IMR-90 (cell line): ENCODE measurements at regions not wholly inside any gene's neighbourhood (a gene's known extent, or its start where the extent isn't known, plus 50 kb on each side); places are given as distances from the start of the nearest gene placed in this dataset.

ENCODE experiments used
- ATAC-seq: fragments of 200-7000 bp; cut with Tn5 transposase; 2 replicates; pipeline ENCODE4 v1.9.1; 2020; ENCODE audit warnings: low read depth, mild to moderate bottlenecking, moderate library complexity
- BruUV-seq: library from RNA; stranded (reverse); fragments of 400-500 nt; replicated peaks from 2 replicates; lab custom pipeline; 2021; lab: Mats Ljungman, UMichigan
- CTCF ChIA-PET: fragments of 300-600 bp; formaldehyde crosslinking; extraction: SDS; loops from one replicate; lab custom pipeline; 2021; ENCODE audit warnings: antibody characterized with exemption; lab: Yijun Ruan, JAX
- POLR2A ChIA-PET: fragments of 300-600 bp; sonication (Branson Sonifier 250); formaldehyde crosslinking; loops from one replicate; lab custom pipeline; 2022; ENCODE audit warnings: antibody characterized with exemption; ENCODE audit not compliant: unreplicated experiment; lab: Charles Lee
- DNase-seq: peaks from one replicate; pipeline ENCODE4 v3.0.0; 2013
- H2AFZ ChIP-seq: replicated peaks from 2 replicates; pipeline ENCODE3; 2013; ENCODE audit warnings: low read length, mild to moderate bottlenecking; ENCODE audit not compliant: poor library complexity
- H2AK5ac ChIP-seq: 2 replicates; pipeline ENCODE4 v1.6.1; 2013; ENCODE audit warnings: low read depth, low read length, inconsistent platforms
- H2AK9ac ChIP-seq: replicated peaks from 2 replicates; pipeline ENCODE3; 2013; ENCODE audit warnings: mild to moderate bottlenecking, low read depth, low read length, moderate library complexity; ENCODE audit not compliant: poor library complexity
- H2BK120ac ChIP-seq: 2 replicates; pipeline ENCODE4 v1.6.1; 2013; ENCODE audit warnings: low read depth, low read length, inconsistent platforms
- H2BK15ac ChIP-seq: 3 replicates; pipeline ENCODE4 v1.6.1; 2013; ENCODE audit warnings: low read depth, low read length, inconsistent platforms
- H2BK20ac ChIP-seq: 2 replicates; pipeline ENCODE4 v1.6.1; 2013; ENCODE audit warnings: low read depth, mild to moderate bottlenecking, inconsistent platforms, low read length, moderate library complexity
- H2BK5ac ChIP-seq: 2 replicates; pipeline ENCODE4 v1.6.1; 2013; ENCODE audit warnings: mild to moderate bottlenecking, low read depth, low read length, inconsistent platforms; ENCODE audit not compliant: poor library complexity, severe bottlenecking
- H3K14ac ChIP-seq: replicated peaks from 2 replicates; pipeline ENCODE4 v1.6.1; 2013; ENCODE audit warnings: low read depth, low read length, inconsistent platforms
- H3K18ac ChIP-seq: 2 replicates; pipeline ENCODE4 v1.6.1; 2013; ENCODE audit warnings: low read depth, low read length, control low read depth
- H3K23ac ChIP-seq: 2 replicates; pipeline ENCODE4 v1.6.1; 2013; ENCODE audit warnings: low read depth, low read length, inconsistent platforms
- H3K27ac ChIP-seq: 2 replicates; pipeline ENCODE4 v1.5.1; 2013; ENCODE audit warnings: mild to moderate bottlenecking, control low read depth, low read length; ENCODE audit not compliant: insufficient read depth
- H3K27me3 ChIP-seq: 2 replicates; pipeline ENCODE4 v1.6.1; 2013; ENCODE audit warnings: low read length; ENCODE audit not compliant: control insufficient read depth, insufficient read depth
- H3K36me3 ChIP-seq: 2 replicates; pipeline ENCODE4 v1.6.1; 2013; ENCODE audit warnings: low read length, mixed read lengths; ENCODE audit not compliant: control insufficient read depth, insufficient read depth
- H3K4ac ChIP-seq: 2 replicates; pipeline ENCODE4 v1.6.1; 2013; ENCODE audit warnings: low read depth, low read length, inconsistent platforms
- H3K4me1 ChIP-seq: 2 replicates; pipeline ENCODE4 v1.6.1; 2013; ENCODE audit warnings: low read length, mixed read lengths; ENCODE audit not compliant: control insufficient read depth, insufficient read depth
- H3K4me2 ChIP-seq: 2 replicates; pipeline ENCODE4 v1.6.1; 2013; ENCODE audit warnings: low read depth, mild to moderate bottlenecking, control low read depth, low read length, moderate library complexity
- H3K4me3 ChIP-seq: 2 replicates; pipeline ENCODE4 v1.5.1; 2013; ENCODE audit warnings: low read depth, mild to moderate bottlenecking, control low read depth, low read length, moderate library complexity; ENCODE audit not compliant: insufficient read depth
- H3K56ac ChIP-seq: 2 replicates; pipeline ENCODE4 v1.6.1; 2013; ENCODE audit warnings: low read length, inconsistent platforms; ENCODE audit not compliant: insufficient read depth; ENCODE audit errors: extremely low read depth
- H3K79me1 ChIP-seq, 2 experiments: 2 replicates each; pipeline ENCODE4 v1.6.1; 2013; ENCODE audit warnings: low read length in 2 of 2, inconsistent platforms in 1 of 2, low read depth in 1 of 2
- H3K9ac ChIP-seq: 2 replicates; pipeline ENCODE4 v1.6.1; 2013; ENCODE audit warnings: low read depth, low read length, control low read depth
- H3K9me1 ChIP-seq: 2 replicates; pipeline ENCODE4 v1.6.1; 2013; ENCODE audit warnings: low read length, inconsistent platforms; ENCODE audit not compliant: insufficient read depth
- H3K9me3 ChIP-seq: 2 replicates; pipeline ENCODE4 v1.6.1; 2013; ENCODE audit warnings: low read length; ENCODE audit not compliant: control insufficient read depth, insufficient read depth
- H4K20me1 ChIP-seq: 2 replicates; pipeline ENCODE4 v1.6.1; 2013; ENCODE audit warnings: low read length, inconsistent platforms; ENCODE audit not compliant: insufficient read depth
- H4K5ac ChIP-seq: 2 replicates; pipeline ENCODE4 v1.6.1; 2013; ENCODE audit warnings: mild to moderate bottlenecking, low read depth, low read length, control low read depth
- H4K8ac ChIP-seq, 2 experiments: 2 replicates each; pipeline ENCODE4 v1.6.1; 2013; ENCODE audit warnings: low read depth in 2 of 2, low read length in 2 of 2, control low read depth in 1 of 2, inconsistent platforms in 1 of 2
- H4K91ac ChIP-seq: 2 replicates; pipeline ENCODE4 v1.6.1; 2013; ENCODE audit warnings: low read depth, low read length, inconsistent platforms; ENCODE audit not compliant: insufficient read depth
- BHLHE40 ChIP-seq: fragments of 150-350 bp; IDR thresholded peaks from 2 replicates; pipeline ENCODE4 v1.6.1; 2016; ENCODE audit warnings: mild to moderate bottlenecking, low read depth, low read length
- CEBPB ChIP-seq: IDR thresholded peaks from 2 replicates; pipeline ENCODE4 v1.6.1; 2012; ENCODE audit warnings: low read depth, low read length, improper control_type of control experiment
- CHD1 ChIP-seq: IDR thresholded peaks from 2 replicates; pipeline ENCODE4 v1.6.1; 2012; ENCODE audit warnings: low read depth, low read length, improper control_type of control experiment
- CTCF ChIP-seq: conservative IDR thresholded peaks from 2 replicates; pipeline ENCODE4 v1.5.1; 2012; ENCODE audit warnings: mild to moderate bottlenecking, low read depth, low read length, improper control_type of control experiment
- ELK1 ChIP-seq: fragments of 150-350 bp; IDR thresholded peaks from 2 replicates; pipeline ENCODE4 v1.6.1; 2016; ENCODE audit warnings: low read depth, mild to moderate bottlenecking, low read length, moderate library complexity, borderline replicate concordance
- FOS ChIP-seq: fragments of 150-350 bp; IDR thresholded peaks from 2 replicates; pipeline ENCODE4 v1.6.1; 2016; ENCODE audit warnings: low read depth, low read length
- MAFK ChIP-seq: IDR thresholded peaks from 2 replicates; pipeline ENCODE4 v1.6.1; 2012; ENCODE audit warnings: low read depth, low read length, improper control_type of control experiment
- MAZ ChIP-seq: IDR thresholded peaks from 2 replicates; pipeline ENCODE4 v1.6.1; 2012; ENCODE audit warnings: low read depth, mild to moderate bottlenecking, low read length, improper control_type of control experiment, moderate library complexity, borderline replicate concordance
- MXI1 ChIP-seq: IDR thresholded peaks from 2 replicates; pipeline ENCODE4 v1.6.1; 2012; ENCODE audit warnings: low read depth, mild to moderate bottlenecking, low read length, moderate library complexity, borderline replicate concordance
- NFE2L2 ChIP-seq: fragments of 150-350 bp; IDR thresholded peaks from 2 replicates; pipeline ENCODE4 v1.6.1; 2016; ENCODE audit warnings: low read depth, mild to moderate bottlenecking, low read length
- POLR2A ChIP-seq: IDR thresholded peaks from 2 replicates; pipeline ENCODE4 v1.6.1; 2012; ENCODE audit warnings: mild to moderate bottlenecking, low read depth, low read length
- RAD21 ChIP-seq: IDR thresholded peaks from 2 replicates; pipeline ENCODE4 v1.6.1; 2012; ENCODE audit warnings: low read length, improper control_type of control experiment
- RCOR1 ChIP-seq: IDR thresholded peaks from 2 replicates; pipeline ENCODE4 v1.6.1; 2012; ENCODE audit warnings: mild to moderate bottlenecking, low read length, improper control_type of control experiment; ENCODE audit not compliant: insufficient replicate concordance
- RFX5 ChIP-seq: IDR thresholded peaks from 2 replicates; pipeline ENCODE4 v1.8.0; 2012; ENCODE audit warnings: low read depth, mild to moderate bottlenecking, low read length, moderate library complexity
- SMC3 ChIP-seq: fragments of 150-350 bp; IDR thresholded peaks from 2 replicates; pipeline ENCODE4 v1.6.1; 2016; ENCODE audit warnings: low read depth, mild to moderate bottlenecking, antibody characterized with exemption, low read length, moderate library complexity
- USF2 ChIP-seq: fragments of 150-350 bp; IDR thresholded peaks from 2 replicates; pipeline ENCODE4 v1.6.1; 2017; ENCODE audit warnings: mild to moderate bottlenecking, antibody characterized with exemption, low read length, low read depth
- WGBS, 2 experiments: methylation state at CpG; one replicate each; pipeline versions ENCODE4 v1.1.5 to v1.1.7; 2013; ENCODE audit warnings: missing lambda C conversion rate in 2 of 2; ENCODE audit not compliant: insufficient read length in 1 of 2; ENCODE audit errors: extremely low coverage in 2 of 2; 5-methylcytosine and 5-hydroxymethylcytosine counted together
- dilution Hi-C: fragments of 300-500 bp; cut with HindIII; formaldehyde crosslinking; loops from one replicate; pipeline ENCODE4 v1.14.3; 2018; ENCODE audit warnings: low sequenced_read_pairs; ENCODE audit not compliant: unreplicated experiment
- in situ Hi-C: fragments of 300-500 bp; cut with MboI; formaldehyde crosslinking; loops from 3 replicates; pipeline ENCODE4 v1.14.3; 2019; ENCODE audit warnings: low sequenced_read_pairs, inconsistent platforms, mixed read lengths
- intact Hi-C: fragments of 100-400 bp; cut with micrococcal nuclease; formaldehyde crosslinking; loops from 2 replicates; pipeline ENCODE4 v1.10.0; 2022

- no peak for TF ChIP-seq USF2
- TF ChIP-seq BHLHE40: no peak
- TF ChIP-seq SMC3: no peak
- TF ChIP-seq MAFK: no peak
- no peak for TF ChIP-seq MXI1
- TF ChIP-seq ELK1: no peak
- no peak for TF ChIP-seq RFX5
- TF ChIP-seq CTCF: no peak
- no peak for TF ChIP-seq CEBPB
- no peak for TF ChIP-seq MAZ
- no peak for TF ChIP-seq RCOR1
- no peak for TF ChIP-seq FOS
- TF ChIP-seq CHD1: no peak
- no peak for TF ChIP-seq RAD21
- no peak for TF ChIP-seq POLR2A
- no peak for TF ChIP-seq NFE2L2
- H2AK9ac ChIP-seq: no peak overlapping the region
- no peak overlapping the region for H2AK5ac ChIP-seq
- H3K9ac ChIP-seq: no peak overlapping the region
- BruUV-seq: no TSS peak
- no peak overlapping the region for H3K27ac ChIP-seq
- H3K18ac ChIP-seq: no peak overlapping the region
- dilution Hi-C loops (no loop called here), in situ Hi-C loops (no loop called here), intact Hi-C loops (no loop called here)
- H4K91ac ChIP-seq: no peak overlapping the region
- POLR2A ChIA-PET: no interaction called here
- H3K4me1 ChIP-seq: no peaks in the 10 kb centered on the region
- H3K9me1 ChIP-seq: no peaks in the 10 kb centered on the region
- no peak overlapping the region for H2BK5ac ChIP-seq
- no peak overlapping the region for H3K23ac ChIP-seq
- H4K5ac ChIP-seq: no peak overlapping the region
- no peak overlapping the region for H4K8ac ChIP-seq
- no CpG with 5 or more reads among the region's 2 CpGs for WGBS, 2 experiments
- H3K9me3 ChIP-seq: peaks cover 22% of the 10 kb centered on the region; the same call in 1 of the 2 replicates
- H3K56ac ChIP-seq: no peak overlapping the region
- no peaks in the 10 kb centered on the region for H4K20me1 ChIP-seq
- no peak overlapping the region for H3K4ac ChIP-seq
- H2BK20ac ChIP-seq: no peak overlapping the region
- no peaks in the 10 kb centered on the region for H3K79me1 ChIP-seq
- DNase-seq (no peak), ATAC-seq (no peak)
- no peak overlapping the region for H2BK120ac ChIP-seq
- no peaks in the 10 kb centered on the region for H3K27me3 ChIP-seq
- H2AFZ ChIP-seq: no peak overlapping the region
- H3K14ac ChIP-seq: no peak overlapping the region
- CTCF ChIA-PET: no interaction called here
- H3K4me2 ChIP-seq: no peak overlapping the region
- H3K36me3 ChIP-seq: no peaks in the 10 kb centered on the region
- no peak overlapping the region for H2BK15ac ChIP-seq
- no peak overlapping the region for H3K4me3 ChIP-seq
These were observed 102.2 kb upstream of the ELMO1 start for GRCh38 chr7:37550872-37551271.
